ENCODE measurements at regions not wholly inside any gene's neighbourhood (a gene's known extent, or its start where the extent isn't known, plus 50 kb on each side); places are given as distances from the start of the nearest gene placed in this dataset.

- no peak for TF ChIP-seq CTCF (IDR thresholded peaks at IDR 0.05; ENCODE audit: low read depth, low read length)
- no peak overlapping the region for H3K4me3 ChIP-seq (ENCODE audit: low read depth, low read length)
Measured at GRCh38 chr13:67588607-67589006, 358.5 kb upstream of the PCDH9 start.

DNA sequence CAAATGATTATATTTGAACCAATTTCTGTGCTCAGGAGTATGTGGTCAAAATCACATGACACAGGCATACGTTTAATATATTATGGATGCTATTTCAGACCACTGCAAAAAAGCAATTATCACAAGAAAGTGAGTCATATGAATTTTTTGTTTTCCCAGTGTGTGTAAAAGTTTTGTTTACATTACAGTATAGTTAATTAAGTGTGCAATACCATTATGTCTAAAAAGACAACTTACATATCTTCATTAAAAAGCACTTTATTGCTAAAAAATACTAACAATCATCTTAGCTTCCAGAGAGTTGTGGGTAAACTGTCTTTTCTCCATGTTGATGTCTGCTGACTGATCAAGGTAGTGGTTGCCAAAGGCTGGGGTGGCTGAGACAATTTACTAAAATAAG is 347.2 kb upstream of the PCDH9 start:
- no peak for TF ChIP-seq CTCF (IDR thresholded peaks at IDR 0.05; ENCODE audit: low read depth, low read length)
- no peak overlapping the region for H3K4me3 ChIP-seq (ENCODE audit: low read depth, low read length)

DNA sequence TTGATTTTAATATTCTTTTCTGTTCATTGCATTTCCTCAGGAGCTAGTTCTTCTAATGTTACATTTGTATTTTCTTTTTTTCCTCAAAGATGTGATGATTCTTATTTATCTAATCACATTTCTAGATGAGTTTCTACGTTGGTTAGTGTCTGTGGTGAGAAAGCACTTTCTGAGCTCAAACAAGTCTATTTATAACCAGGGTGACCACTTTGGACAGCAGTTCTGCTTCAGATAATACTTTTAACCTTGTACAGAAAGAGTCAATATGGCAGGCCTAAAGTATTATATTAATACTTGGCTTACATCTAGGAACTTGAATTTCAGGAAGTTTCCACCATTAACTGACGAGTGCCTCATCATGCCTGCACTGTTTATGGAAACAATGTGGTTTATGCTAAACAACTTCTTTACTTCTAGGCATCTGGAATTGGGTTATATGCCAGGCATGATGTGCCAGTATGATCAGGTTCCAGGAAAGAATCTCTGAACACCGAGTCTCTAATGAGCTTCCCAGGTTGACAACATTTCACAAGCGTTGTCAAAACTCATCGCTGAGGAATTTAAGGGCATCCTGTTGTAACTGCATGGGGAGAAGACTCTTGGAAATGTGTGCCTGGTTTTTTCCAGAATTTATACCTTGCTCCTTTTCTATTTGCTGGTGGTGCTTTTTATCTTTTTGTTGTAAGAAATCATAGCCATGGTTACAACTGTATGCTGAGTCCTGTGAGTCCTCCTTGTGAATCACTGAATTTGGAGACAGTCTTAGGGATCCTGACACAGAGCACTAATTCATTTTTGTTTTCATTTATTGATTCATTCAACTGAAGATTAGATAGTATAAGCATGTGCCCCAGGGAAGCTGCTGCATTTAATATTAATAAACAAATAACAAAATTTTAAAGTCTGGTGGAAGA is 344.4 kb upstream of the PCDH9 start:
- H3K4me3 ChIP-seq (ENCODE audit: low read depth, low read length), result no peak overlapping the region
- no peak for TF ChIP-seq CTCF (IDR thresholded peaks at IDR 0.05; ENCODE audit: low read depth, low read length)

DNA sequence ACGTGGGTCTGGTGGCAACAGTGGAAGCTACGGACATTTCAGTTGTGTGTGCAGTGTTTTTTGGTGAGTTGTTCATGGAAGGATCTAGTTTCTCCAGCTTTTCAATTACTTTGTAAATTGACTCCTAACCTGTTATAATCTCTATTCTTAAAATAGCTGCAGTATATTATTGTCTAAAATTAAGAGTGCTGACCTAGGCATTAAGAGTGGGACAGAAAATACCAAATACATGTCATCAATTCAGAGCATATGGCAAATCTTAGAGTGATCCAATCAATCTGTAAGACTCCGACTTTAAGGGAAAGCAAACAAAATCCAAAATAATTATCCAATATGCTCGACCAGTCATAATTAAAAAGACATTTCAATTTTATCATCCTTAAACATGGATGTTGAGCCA is 338.1 kb upstream of the PCDH9 start:
- TF ChIP-seq CTCF (IDR thresholded peaks at IDR 0.05; ENCODE audit: low read depth, low read length), result no peak
- H3K4me3 ChIP-seq (ENCODE audit: low read depth, low read length), result no peak overlapping the region

DNA sequence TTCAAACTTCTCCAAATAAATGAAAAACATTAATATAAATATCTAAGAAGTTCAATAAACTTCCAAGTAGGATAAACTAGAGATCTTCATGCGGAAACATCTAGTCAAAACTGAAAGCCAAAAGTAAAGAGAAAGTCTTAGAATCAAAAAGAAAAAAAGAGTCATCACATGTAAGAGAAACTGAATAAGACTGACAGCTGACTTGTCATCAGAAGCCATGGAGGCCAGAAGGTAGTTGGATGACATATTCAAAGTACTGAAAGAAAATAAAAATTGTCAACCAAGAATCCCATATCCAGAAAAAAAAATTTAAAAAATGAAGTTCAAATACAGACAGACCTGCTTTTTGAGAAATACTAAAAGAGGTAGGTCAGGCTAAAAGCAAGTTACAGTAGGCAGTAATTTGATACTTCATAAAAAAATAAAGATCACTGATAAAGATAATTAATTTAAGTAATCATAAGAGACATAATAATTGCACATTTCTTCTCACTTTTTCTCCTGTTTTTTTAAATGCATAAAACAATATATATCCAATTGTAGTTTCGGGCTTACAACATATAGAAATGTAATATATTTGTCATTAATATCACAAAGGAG is 327.6 kb upstream of the PCDH9 start:
- no peak for TF ChIP-seq CTCF (IDR thresholded peaks at IDR 0.05; ENCODE audit: low read depth, low read length)

DNA sequence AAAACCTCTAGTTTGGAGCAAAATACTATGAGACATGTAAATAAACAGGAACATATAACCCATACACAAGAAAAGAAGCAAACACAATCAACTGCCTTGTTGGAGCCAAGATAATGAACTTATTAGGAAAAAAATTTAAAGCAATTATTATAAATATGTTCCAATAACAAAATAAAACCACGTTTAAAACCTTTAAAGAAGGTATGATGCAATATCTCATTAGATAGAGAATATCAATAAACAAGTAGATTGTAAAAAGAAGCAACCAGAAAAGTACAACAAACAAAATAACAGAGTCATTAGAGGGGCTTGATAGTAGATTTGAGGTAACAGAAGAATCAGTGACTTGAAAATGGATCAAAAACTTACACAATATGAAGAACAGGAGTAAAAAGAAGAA is 327.0 kb upstream of the PCDH9 start:
- TF ChIP-seq CTCF (IDR thresholded peaks at IDR 0.05; ENCODE audit: low read depth, low read length), result no peak
- no peak overlapping the region for H3K4me3 ChIP-seq (ENCODE audit: low read depth, low read length)

More for the DNA sequence above, 327.6 kb upstream of the PCDH9 start:
- no peak overlapping the region for H3K4me3 ChIP-seq (ENCODE audit: low read depth, low read length)

All from WI38 (cell line).